GM19238 (cell line): ENCODE measurements at regions not wholly inside any gene's neighbourhood (a gene's known extent, or its start where the extent isn't known, plus 50 kb on each side); places are given as distances from the start of the nearest gene placed in this dataset.
"Not testable (repeated sequence)": the region's sequence is repeated elsewhere in the genome, so short reads cannot be mapped to it uniquely, and the experiment has no call there.

ENCODE experiments used
- DNase-seq: peaks from one replicate; pipeline ENCODE4 v3.0.0; 2011; ENCODE audit warnings: low spot score; ENCODE audit not compliant: insufficient read length

DNA sequence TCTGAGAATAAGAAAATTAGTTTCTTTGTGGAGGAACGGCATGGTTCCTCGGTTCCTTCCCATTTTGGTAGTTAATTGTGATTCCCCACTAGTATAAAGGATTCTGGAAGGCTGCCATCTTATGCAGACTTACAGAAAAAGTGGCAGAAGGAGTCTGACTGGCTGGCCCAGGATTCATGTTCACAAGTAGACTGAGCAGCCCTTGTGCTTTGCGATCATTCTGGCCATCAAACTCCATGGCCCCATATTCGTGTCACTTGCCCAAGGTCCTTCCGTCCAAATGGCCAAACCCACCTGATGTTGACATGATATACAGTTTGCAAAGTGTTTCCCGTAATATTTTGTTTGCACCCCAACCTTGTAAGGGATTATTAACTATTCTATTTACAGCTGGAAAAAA is 297.2 kb upstream of the AMIGO2 start:
- no peak for DNase-seq

DNA sequence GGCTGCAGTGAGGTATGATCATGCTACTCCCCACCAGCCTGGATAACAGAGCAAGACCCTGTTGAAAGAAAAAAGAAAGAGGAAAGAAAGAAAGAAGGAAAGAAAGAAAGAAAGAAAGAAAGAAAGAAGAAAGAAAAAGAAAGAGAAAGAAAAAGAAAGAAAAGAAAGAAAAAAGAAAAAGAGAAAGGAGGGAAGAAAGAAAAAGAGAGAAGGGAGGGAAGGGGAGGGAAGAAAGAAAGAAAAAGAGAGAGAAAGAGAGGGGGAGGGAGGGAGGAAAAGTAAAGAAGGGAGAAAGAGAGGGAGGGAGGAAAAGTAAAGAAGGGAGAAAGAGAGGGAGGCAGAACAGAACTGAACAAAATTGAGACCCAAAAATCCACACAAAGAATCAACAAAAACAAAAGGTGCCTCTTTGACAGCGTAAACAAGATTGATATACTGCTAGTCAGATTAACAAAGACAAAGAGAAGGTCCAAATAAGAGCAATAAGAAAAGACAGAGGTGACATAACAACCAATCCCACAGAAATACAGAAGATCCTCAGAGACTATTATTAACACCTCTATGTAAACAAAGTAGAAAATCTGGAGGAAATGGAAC is 293.9 kb upstream of the AMIGO2 start:
- no peak for DNase-seq

DNA sequence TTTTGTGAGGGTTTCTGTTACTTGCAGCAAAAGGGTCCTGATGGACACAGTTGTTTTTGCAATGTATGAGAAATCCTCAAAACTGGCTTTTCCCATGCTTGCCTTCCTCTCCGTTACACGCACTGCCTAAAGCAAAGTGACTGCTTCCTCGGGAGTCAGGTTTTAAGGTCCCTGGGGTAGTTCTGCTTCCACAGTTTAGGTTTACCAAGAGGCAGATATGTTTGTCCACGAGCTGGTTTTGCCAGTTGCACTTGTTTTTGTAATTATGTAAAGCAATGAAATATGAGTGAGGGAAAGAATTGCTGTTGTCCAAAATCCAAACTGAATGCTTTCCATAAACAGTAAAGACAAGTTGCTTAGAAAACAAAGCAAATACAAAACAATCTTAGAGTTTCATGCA is 290.7 kb upstream of the AMIGO2 start:
- no peak for DNase-seq

DNA sequence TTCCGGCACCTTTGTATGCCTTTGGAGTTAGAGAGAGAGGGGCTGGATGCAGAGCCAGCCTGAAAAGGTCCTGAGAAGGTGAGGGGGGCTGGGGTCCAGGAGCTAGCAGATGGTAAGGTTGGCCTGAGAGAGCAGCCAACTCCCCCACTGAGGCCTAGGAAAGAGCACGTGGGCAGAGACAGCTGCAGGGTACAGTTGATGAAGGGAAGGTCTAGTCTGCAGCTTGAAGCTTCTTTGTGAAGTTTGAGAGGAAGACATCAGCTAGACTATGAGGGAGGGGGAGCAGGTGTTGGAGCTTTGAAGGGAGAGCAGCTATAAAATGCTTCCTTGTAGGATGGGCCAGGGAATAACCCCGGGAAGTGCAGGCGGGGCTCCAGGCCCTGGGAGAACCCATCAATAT is 289.3 kb upstream of the AMIGO2 start:
- no peak for DNase-seq

DNA sequence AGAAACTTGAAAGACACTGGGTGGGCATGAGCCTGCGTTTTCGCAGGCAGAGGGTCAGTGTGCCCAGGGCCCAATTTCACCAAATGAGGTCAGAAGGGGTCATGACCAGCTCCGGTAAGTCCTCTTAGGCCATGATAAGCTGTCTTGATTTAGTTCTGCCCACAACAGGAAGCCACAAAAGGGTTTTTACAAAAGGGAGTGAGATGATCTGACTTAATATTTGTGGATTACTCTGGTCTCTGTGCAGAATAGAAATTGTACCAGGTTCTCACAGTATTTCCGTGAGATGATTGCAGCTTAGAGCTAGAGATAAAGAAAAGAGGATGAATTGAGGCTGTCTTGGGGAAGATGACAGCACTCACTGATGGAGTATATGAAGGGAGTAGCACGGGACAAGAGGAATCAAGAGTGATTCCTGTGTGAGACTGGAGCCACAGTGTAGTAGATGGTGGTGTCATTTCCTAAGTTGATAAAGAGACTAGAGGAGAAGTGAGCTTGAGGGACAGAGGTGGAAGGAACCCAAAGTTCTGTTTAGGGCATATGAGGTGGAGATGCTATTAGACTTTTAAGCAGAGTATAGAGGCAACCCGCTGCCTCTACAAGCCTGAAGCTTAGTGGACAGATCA is 288.3 kb upstream of the AMIGO2 start:
- DNase-seq: no peak

DNA sequence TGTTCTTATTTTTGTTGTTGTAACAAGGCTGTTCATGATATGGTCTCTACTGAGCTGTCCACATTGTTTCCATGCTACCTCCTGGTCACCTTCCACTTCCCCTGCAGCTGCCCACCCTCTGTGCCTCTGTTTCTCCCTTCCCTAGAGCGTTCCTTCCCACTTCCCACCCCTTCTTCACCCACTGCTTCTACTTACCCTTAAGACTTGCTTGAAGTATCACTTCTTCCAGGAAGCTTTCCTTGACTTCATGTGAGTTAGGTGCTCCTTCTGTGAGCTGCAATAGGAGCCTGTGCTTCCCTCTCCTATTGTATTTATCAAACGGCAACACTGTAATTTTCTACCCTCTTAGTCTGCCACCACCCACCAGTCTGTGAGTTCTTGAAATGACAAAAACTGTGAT is 286.8 kb upstream of the AMIGO2 start:
- no peak for DNase-seq

DNA sequence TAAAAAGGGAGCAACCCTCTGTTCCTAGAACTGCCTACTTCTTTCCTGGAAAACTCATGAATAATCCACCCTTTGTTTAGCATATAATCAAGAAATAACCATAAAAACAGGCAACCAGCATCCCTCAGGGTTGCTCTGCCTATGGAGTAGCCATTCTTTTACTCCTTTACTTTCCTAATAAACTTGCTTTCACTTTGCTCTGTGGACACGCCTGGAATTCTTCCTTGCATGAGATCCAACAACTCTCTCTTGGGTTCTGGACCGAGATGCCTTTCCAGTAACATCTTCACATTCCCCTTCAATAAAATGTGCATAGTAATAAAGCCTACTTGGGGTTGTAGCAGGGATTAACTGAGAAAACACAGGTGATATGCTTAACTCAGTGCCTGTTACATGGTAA is 286.4 kb upstream of the AMIGO2 start:
- DNase-seq: no peak

DNA sequence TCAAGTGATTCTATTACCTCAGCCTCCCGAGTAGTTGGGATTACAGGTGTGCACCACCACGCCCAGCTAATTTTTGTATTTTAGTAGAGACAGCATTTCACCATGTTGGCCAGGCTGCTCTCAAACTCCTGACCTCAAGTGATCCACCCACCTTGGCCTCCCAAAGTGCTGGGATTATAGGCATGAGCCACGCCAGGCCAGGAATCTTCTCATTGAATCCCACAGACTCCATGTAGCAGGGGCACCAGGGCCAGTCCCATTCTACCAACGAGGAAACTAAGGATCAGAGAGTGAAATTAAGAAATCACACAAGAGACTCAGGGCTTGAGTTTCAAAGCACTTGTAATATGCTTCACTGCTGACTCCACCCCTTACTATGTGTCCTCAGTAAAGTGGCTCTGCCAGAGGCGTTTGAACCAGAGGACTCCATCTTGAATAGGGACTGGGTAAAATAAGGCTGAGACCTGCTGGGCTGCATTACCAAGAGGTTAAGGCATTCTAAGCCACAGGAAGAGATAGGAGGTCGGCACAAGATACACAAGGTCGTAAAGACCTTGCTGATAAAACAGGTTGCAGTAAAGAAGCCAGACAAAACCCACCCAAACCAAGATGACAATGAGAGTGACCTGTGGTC is 285.8 kb upstream of the AMIGO2 start:
- not testable (repeated sequence) for DNase-seq

DNA sequence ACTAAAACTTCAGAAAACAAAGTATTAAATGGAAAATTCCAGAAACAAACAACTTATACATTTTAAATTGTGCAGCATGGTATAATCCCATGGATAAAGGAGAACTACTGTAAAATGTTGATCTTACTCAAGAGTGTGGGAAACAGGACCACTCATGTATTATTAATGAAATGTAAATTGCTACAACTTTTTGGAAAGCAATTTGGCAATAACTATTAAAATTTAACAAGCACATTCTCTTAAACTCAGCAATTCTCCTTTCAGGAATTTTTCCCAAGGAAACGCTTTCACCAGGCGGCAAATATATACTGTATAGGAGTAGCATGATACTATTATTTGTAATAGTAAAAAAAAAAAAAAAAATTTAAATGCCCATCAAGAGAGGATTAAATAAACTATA is 284.5 kb upstream of the AMIGO2 start:
- DNase-seq: no peak

DNA sequence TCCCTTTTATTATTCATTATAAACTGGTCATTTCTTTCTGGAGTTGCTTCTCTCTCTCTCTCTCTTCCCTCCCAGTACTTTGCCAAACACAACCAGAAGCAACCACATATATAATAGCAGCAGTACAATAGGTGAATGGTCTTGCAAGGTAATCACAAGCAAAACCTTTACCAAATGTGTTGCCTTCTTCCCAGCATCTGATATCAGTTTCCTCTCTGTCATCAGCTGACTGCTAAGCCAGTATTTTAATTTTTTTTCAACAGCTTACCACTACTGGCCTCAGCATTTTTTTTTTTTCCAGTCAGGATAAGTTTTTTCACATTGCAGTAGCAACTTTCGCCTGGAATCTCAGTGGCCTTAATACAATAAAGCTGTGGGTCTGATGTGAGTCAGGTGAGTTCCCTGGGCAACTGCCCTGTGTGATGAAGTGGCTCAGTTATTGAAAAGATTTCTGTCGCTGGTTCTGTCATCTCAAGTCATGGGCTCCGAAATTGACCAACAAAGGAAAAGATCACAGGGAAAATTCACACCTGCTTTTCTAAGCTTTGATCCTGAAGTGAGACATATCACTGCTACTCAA is 282.5 kb upstream of the AMIGO2 start:
- DNase-seq: no peak

DNA sequence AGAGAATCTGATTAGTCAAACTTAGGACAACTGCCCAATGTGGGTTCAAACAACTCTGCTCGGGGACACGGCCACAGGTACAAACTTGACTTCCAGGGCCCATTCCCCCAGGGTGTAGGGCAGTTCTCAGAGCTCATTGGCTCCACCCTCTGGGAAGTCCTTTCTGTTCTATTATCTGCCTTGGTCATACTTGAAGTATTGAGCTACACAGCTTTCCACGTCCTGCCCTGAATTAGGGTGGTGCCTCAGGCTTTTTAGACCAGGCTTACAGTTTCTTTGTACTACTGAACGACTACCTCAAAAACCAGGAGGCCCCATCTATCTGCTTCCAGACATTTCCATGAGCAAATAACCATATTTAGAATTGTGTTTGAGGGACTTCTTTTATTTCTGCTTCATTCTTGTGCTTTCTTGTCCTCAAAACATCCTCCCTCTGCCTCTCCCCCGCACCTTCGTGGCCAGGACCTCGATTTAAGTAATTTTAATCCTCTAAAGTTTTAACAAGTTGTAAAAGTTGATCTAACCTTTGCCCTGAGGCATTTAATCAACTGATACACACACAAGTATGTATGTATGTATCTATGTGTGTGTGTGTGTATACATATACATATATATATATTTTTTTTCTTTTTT is 281.7 kb upstream of the AMIGO2 start:
- DNase-seq: peak; percentile 23

DNA sequence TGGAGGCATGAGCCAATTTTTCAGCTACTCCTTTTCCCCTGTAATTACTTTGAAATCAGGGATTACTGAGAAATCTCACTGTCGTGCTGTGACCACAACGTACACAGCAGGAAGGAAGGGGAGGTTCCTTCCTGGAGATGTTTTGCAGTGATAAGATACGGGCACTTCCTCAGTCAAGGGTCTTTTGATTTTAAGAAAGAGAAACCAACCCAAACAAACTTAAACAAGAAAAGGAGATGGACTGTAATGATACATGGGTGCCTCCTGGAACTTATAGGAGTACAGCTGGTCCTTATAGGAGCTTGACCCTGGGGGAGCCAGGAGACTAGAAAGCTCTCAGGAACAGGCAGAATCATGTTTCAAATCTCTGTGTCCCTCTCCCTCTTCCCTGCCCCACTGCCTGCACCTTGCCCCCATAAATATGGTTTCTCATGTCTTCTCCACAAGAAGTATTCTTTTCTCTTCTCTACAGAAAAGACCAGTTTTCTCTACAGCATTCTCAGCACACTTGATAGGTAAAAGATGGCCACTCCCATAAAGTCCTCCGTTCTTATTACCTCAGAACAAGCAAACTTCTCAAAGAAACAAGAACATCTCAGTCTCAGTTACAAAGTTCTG is 281.1 kb upstream of the AMIGO2 start:
- no peak for DNase-seq

DNA sequence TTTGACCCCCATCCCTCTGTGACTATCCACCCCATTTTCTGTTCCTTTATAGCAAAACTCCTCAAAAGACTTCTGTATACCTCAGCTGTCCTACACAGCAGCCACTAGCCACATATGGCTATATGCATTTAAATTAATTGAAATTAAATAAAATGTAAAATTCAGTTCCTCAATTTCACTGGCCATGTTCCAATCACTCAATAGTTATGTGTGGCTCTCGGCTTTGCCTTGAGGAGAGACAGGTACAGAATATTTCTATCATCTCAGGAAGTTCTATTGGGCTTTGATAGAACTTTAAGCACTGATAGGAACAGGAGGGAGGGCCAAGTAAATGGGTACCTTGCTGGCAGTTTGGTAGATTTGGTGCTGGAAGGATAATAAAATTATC is 280.3 kb upstream of the AMIGO2 start:
- no peak for DNase-seq

DNA sequence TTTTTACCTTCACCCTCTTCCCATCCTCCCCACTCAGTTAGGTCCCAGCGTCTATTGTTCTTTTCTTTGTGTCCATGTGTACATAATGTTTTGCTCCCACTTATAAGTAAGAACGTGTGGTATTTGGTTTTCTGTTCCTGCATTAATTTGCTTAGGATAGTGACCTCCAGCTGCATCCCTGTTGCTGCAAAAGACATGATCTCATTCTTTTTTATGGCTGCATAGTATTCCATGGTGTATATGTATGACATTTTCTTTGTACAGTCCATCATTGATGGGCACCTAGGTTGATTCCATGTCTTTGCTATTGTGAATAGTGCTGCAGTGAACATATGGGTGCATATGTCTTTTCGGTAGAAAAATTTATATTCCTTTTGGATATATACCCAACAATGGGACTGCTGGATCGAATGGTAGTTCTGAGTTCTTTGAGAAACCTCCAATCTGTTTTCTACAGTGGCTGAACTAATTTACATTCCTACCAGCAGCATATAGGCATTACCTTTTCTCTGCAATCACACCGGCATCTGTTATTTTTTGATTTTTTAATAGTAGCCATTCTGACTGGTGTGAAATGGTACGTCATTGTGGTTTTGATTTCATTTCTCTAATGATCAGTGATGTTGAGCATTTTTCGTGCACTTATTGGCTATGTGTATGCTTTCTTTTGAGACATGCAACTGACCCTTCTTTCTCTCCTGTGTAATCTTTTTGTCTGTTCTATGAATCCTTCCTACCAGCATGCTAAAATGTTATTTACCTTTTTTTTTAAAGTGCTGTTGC is 279.7 kb upstream of the AMIGO2 start:
- DNase-seq: no peak

DNA sequence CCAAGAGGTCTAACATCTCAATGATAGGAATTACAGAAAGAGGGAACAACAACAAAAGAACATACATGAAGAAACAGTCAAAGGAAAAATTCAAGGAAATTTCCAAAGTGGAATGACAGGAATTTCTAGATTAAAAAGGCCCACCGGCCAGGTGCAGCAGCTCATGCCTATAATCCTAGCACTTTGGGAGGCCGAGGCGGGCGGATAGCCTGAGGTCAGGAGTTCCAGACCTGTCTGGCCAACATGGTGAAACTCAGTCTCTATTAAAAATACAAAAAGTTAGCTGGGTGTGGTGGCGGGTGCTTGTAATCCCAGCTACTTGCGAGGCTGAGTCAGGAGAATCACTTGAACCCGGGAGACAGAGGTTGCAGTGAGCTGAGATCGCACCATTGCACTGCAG is 277.2 kb upstream of the AMIGO2 start:
- not testable (repeated sequence) for DNase-seq

DNA sequence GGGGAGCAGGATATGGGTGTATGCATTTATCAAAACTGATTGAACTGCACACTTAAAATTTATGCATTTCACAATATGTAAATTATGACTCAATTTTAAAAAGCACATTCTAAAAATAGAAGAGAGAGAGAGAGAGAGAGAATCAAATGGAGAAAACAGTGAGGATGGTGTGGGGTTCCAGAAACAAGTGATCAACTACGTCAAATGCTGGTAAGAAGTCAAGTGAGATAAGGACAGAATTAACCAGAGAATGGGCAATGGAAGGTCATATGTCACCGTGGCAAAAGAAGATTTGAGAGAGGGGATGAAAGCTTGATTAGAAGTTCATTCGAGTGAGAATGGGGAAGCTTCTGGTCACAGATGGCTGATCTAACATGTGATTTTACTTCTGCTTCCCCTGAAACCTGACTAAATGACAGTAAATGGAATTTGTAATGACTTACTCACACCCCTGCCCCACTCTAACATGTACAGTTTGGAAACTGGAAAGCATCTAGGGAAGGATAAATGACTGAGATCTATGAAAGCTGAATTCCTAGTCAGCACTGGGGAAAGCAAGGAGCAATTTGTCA is 276.5 kb upstream of the AMIGO2 start:
- DNase-seq: no peak

DNA sequence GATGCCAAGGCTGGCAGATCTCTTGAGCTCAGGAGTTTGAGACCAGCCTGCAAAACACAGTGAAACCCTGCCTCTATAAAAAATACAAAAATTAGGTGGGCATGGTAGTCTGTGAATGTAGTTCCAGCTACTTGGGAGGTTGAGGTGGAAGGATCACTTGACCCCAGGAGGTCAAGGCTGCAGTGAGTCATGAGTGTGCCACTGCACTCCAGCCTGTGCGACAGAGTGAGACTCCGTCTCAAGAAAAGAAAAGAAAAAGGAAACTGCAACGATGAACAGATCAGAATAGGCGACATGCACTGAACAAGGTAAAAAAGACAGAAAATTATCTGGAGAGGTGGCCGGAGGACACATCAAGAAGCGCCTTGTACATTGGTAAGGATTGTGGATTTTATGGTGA is 273.7 kb upstream of the AMIGO2 start:
- DNase-seq: no peak

DNA sequence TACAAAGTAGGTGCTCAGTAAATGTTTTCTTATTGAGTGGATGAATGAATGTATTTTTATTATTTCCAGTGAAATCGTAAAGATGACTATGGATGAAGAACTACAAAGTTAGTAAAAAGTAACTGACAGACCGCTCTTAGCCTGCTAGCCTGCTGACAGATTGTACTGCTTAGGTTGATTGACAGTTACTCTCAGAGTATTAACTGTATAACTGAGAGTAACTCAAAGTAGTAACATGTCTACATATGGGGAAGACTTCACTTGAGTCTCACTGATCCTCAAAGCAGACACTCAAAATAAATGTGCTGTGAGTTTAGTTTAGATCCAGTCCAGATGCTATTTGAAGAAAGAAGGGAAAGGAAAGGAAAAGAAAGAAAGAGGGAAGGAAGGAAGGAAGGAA is 272.3 kb upstream of the AMIGO2 start:
- no peak for DNase-seq

DNA sequence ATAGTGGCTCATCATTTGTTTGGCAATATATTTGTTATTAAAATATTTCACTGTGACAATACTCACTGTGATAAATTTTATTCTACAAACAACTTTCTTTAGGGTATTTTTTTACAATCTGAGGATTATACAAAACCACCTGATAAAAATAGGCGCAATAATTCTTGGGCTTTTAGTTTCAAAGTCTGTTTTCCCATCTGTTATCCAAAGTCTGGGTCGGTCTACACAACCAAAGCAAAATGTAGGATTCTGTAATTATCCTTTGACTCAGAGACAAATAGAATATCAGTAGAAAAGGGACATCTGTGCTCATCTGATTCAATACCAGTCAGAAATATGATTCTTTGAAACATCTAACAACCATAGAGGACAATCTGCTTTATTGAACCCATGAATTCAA is 271.8 kb upstream of the AMIGO2 start:
- no peak for DNase-seq

DNA sequence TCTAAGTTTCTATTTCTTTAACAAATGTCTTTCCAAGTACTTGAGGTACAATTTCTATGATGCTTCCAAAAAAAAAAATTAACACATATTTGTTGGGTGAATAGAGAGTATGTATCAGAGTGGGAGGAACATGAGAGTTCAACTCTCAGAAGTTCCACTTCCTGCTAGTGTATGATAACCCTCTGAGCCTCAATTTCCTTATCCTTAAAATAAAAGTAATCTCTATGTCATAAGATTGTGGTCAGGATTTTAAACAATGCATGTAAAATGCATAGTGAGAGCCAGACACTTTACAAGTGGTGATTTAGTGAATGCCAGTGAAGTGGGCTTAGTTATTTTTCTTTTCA is 270.3 kb upstream of the AMIGO2 start:
- no peak for DNase-seq
